PC-3 (cell line): ENCODE measurements at regions not wholly inside any gene's neighbourhood (a gene's known extent, or its start where the extent isn't known, plus 50 kb on each side); places are given as distances from the start of the nearest gene placed in this dataset.

ENCODE experiments used
- ATAC-seq: fragments of 200-7000 bp; cut with Tn5 transposase; 2 replicates; pipeline ENCODE4 v1.9.1; 2020; ENCODE audit warnings: mild to moderate bottlenecking, moderate library complexity
- BruUV-seq: library from RNA; stranded (reverse); fragments of 400-500 nt; replicated peaks from 2 replicates; lab custom pipeline; 2021; lab: Mats Ljungman, UMichigan
- CTCF ChIA-PET: fragments of 300-600 bp; sonication (Branson Sonifier 250); formaldehyde crosslinking; loops from one replicate; lab custom pipeline; 2022; ENCODE audit warnings: antibody characterized with exemption; lab: Charles Lee
- POLR2A ChIA-PET: fragments of 300-600 bp; sonication (Branson Sonifier 250); formaldehyde crosslinking; loops from one replicate; lab custom pipeline; 2022; ENCODE audit warnings: antibody characterized with exemption; ENCODE audit not compliant: unreplicated experiment; lab: Charles Lee
- DNase-seq: peaks from one replicate; pipeline ENCODE4 v3.0.0-alpha.2; 2015
- H2AFZ ChIP-seq: fragments of 300-600 bp; sonication (generic); 2 replicates; pipeline ENCODE4 v1.6.0; 2016; ENCODE audit warnings: antibody characterized with exemption, low read length
- H3F3A ChIP-seq: fragments of 300-600 bp; sonication (generic); one replicate; pipeline ENCODE4 v1.6.0; 2017; ENCODE audit warnings: antibody characterized with exemption, low read length, control low read depth, mild to moderate bottlenecking; ENCODE audit not compliant: unreplicated experiment
- H3K27ac ChIP-seq: fragments of 300-600 bp; sonication (generic); 2 replicates; pipeline ENCODE4 v1.5.1; 2016; ENCODE audit warnings: mild to moderate bottlenecking, low read length
- H3K27me3 ChIP-seq: fragments of 300-600 bp; sonication (generic); 2 replicates; pipeline ENCODE4 v1.6.1; 2016; ENCODE audit warnings: low read length, mixed read lengths
- H3K36me3 ChIP-seq: fragments of 300-600 bp; sonication (generic); 2 replicates; pipeline ENCODE4 v1.6.1; 2016; ENCODE audit warnings: low read depth, mixed run types, low read length, mixed read lengths
- H3K4me1 ChIP-seq: fragments of 300-600 bp; sonication (generic); 2 replicates; pipeline ENCODE4 v1.5.1; 2016; ENCODE audit warnings: low read length; ENCODE audit not compliant: insufficient read depth
- H3K4me2 ChIP-seq: fragments of 300-600 bp; sonication (generic); 2 replicates; pipeline ENCODE4 v1.6.0; 2016; ENCODE audit warnings: low read length
- H3K4me3 ChIP-seq: fragments of 300-600 bp; sonication (generic); 2 replicates; pipeline ENCODE4 v1.5.1; 2016; ENCODE audit warnings: mild to moderate bottlenecking, low read length, mixed read lengths
- H3K79me2 ChIP-seq: fragments of 300-600 bp; sonication (generic); 2 replicates; pipeline ENCODE4 v1.6.1; 2017; ENCODE audit warnings: low read length, mixed read lengths
- H3K9ac ChIP-seq: fragments of 300-600 bp; sonication (generic); 2 replicates; pipeline ENCODE4 v1.6.0; 2016; ENCODE audit warnings: mild to moderate bottlenecking, low read length
- H3K9me2 ChIP-seq: fragments of 300-600 bp; sonication (generic); replicated peaks from 2 replicates; pipeline ENCODE4 v1.6.1; 2016; ENCODE audit warnings: mixed run types, low read length, mixed read lengths
- H3K9me3 ChIP-seq: fragments of 300-600 bp; sonication (generic); 2 replicates; pipeline ENCODE4 v1.6.1; 2016; ENCODE audit warnings: low read length, mixed read lengths
- H4K20me1 ChIP-seq: fragments of 300-600 bp; sonication (generic); 2 replicates; pipeline ENCODE4 v1.6.1; 2016; ENCODE audit warnings: low read length, mixed read lengths
- EZH2 ChIP-seq: fragments of 300-600 bp; sonication (generic); IDR thresholded peaks from one replicate; pipeline ENCODE4 v1.6.1; 2017; ENCODE audit warnings: antibody characterized with exemption, mild to moderate bottlenecking, low read length; ENCODE audit not compliant: unreplicated experiment
- EZH2phosphoT487 ChIP-seq: fragments of 300-600 bp; sonication (generic); IDR thresholded peaks from 2 replicates; pipeline ENCODE4 v1.6.1; 2018; ENCODE audit warnings: mild to moderate bottlenecking, antibody characterized with exemption, low read length, borderline replicate concordance
- intact Hi-C: fragments of 100-400 bp; cut with micrococcal nuclease; formaldehyde crosslinking; loops from 2 replicates; pipeline ENCODE4 v1.9.0; 2023
- TF ChIP-seq, protein P1 (sequence below): fragments of 300-600 bp; sonication (generic); conservative IDR thresholded peaks from 2 replicates; pipeline ENCODE4 v1.5.1; 2017; ENCODE audit warnings: antibody characterized with exemption, low read depth, mild to moderate bottlenecking, low read length

DNA sequence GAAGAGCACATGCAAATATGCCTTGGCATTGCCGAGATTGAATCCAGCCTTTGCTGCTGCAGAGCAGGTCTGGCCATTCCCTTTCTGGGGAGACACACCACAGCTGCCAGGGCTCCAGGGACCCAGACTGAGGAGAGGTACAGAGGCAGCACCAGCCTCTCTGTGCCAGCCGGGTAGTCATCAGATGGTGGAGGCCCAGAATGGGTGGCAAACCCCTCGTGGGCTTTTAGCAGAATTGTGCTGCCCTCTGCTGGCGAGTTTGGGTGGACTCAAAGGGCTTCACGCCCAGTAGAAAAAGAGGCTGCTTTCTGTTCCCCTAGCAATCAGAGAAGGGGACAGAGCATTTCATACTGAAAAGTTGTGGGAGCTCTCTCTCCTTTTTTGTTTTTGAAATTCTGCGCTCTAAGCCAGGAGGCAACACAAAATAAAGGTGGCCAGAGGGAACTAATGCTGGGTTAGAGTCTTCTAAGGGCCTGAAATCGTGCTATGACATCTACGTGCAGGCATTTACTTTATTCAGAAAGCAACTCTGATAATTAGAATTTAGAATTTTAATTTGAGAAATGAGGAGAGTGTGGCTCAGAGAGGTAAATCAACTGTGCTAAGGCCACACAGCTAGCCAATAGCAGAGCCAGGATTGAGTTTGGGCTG lies 158.8 kb upstream of the NAV2 start:
- Histone ChIP-seq H3K9ac (no peak overlapping the region), H3K9me3 (no peaks in the 10 kb centered on the region), H3K79me2 (no peaks in the 10 kb centered on the region), H3F3A (no peaks in the 10 kb centered on the region), H2AFZ (no peak overlapping the region), H3K4me2 (no peak overlapping the region), H3K9me2 (no peaks in the 10 kb centered on the region), H3K4me3 (no peak overlapping the region), H3K4me1 (no peaks in the 10 kb centered on the region), H4K20me1 (no peaks in the 10 kb centered on the region), H3K27ac (no peak overlapping the region), H3K36me3 (no peaks in the 10 kb centered on the region; the same call in 1 of the 2 replicates), H3K27me3 (no peaks in the 10 kb centered on the region)
- CTCF ChIA-PET: interaction anchor here (0.7 to 2.2 kb wide), 2 partner anchors 227 to 246 kb away, joined by 3 to 15 read pairs; no protein-coding TSS in a partner anchor
- DNase-seq: peak; percentile 86
- BruUV-seq: no TSS peak
- no peak for TF ChIP-seq EZH2
- TF ChIP-seq, protein P1, sequence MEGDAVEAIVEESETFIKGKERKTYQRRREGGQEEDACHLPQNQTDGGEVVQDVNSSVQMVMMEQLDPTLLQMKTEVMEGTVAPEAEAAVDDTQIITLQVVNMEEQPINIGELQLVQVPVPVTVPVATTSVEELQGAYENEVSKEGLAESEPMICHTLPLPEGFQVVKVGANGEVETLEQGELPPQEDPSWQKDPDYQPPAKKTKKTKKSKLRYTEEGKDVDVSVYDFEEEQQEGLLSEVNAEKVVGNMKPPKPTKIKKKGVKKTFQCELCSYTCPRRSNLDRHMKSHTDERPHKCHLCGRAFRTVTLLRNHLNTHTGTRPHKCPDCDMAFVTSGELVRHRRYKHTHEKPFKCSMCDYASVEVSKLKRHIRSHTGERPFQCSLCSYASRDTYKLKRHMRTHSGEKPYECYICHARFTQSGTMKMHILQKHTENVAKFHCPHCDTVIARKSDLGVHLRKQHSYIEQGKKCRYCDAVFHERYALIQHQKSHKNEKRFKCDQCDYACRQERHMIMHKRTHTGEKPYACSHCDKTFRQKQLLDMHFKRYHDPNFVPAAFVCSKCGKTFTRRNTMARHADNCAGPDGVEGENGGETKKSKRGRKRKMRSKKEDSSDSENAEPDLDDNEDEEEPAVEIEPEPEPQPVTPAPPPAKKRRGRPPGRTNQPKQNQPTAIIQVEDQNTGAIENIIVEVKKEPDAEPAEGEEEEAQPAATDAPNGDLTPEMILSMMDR: peak; percentile 89
- TF ChIP-seq EZH2phosphoT487: no peak
- intact Hi-C loops: loop anchor here (1.0 to 10.0 kb wide), 4 partner anchors 228 to 571 kb away; no protein-coding TSS in a partner anchor
- POLR2A ChIA-PET: no interaction called here
- peak; percentile 71 for ATAC-seq

DNA sequence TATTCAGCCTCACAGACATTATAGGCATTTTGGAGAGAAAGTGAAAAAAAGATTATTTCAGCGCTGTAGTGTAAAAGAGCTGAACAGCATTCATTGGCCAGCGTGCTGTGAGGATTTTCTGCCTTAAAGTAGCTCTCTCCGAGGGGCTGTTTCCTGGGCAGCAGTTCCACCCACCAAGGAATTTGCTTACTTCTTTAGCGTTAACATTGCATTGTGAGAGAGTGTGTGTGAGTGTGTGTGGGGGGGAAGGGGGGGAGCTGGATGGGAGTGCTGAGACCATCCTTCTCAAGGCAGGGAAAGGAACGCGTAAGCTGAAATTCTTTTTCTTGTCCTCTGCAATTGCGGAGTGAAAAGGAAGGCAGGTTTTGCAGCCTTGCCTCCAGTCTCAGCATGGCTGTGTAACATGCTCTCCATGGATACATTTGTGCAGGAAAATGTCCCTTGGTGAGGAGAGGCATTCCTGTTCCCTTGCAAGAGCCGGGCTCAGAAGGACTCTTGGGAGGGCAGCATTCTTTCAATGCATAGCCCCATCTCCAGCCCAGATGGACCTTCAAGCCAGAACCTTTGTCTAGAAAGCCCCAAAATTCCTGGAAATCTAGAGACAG lies 159.9 kb upstream of the NAV2 start:
- CTCF ChIA-PET: interaction anchor here (2.2 kb wide), 1 partner anchor 226 kb away, joined by 15 read pairs; no protein-coding TSS in a partner anchor
- no TSS peak for BruUV-seq

More for the DNA sequence above, 159.9 kb upstream of the NAV2 start:
- no peak overlapping the region for H3K27ac ChIP-seq
- DNase-seq (no peak), ATAC-seq (no peak)
- no peaks in the 10 kb centered on the region for H3K27me3 ChIP-seq
- intact Hi-C loops: loop anchor here (1.0 to 10.0 kb wide), 4 partner anchors 226 to 572 kb away; no protein-coding TSS in a partner anchor
- H3K4me3 ChIP-seq: no peak overlapping the region
- POLR2A ChIA-PET: no interaction called here
- TF ChIP-seq, protein P1: no peak
- TF ChIP-seq EZH2 (no peak), EZH2phosphoT487 (no peak)
- H3K4me2 ChIP-seq: no peak overlapping the region
- no peak overlapping the region for H3K9ac ChIP-seq
- no peaks in the 10 kb centered on the region for H3F3A ChIP-seq
- H4K20me1 ChIP-seq: no peaks in the 10 kb centered on the region
- H3K9me2 ChIP-seq: no peaks in the 10 kb centered on the region
- H3K9me3 ChIP-seq: no peaks in the 10 kb centered on the region
- H3K36me3 ChIP-seq: no peaks in the 10 kb centered on the region; the same call in 1 of the 2 replicates
- no peaks in the 10 kb centered on the region for H3K79me2 ChIP-seq
- H3K4me1 ChIP-seq: no peaks in the 10 kb centered on the region
- H2AFZ ChIP-seq: no peak overlapping the region
